Gastrocnemius medialis (tissue), 4 donors: ENCODE measurements at regions not wholly inside any gene's neighbourhood (a gene's known extent, or its start where the extent isn't known, plus 50 kb on each side); places are given as distances from the start of the nearest gene placed in this dataset.

ENCODE experiments used
- ATAC-seq, 2 donors: fragments of 150-250 bp; one replicate each; pipeline ENCODE4 v1.9.1; 2016
- DNase-seq, 2 donors: peaks; one replicate each; pipeline ENCODE4 v3.0.0-alpha.2; 2019
- H3K27ac ChIP-seq, 4 donors: fragments of 200-600 bp; sonication (generic); 1 replicate in 1 of 4; 2 replicates in 3 of 4; pipeline ENCODE4 v1.5.1; 2016 to 2018; ENCODE audit warnings: mild to moderate bottlenecking in 2 of 4, moderate library complexity in 1 of 4
- H3K27me3 ChIP-seq, 3 donors: fragments of 200-600 bp; sonication (generic) in 2 of 3; 1 replicate in 1 of 3; 2 replicates in 2 of 3; pipeline versions ENCODE4 v1.5.1 to v1.6.0; 2016 to 2019; ENCODE audit warnings: mild to moderate bottlenecking in 1 of 3, moderate library complexity in 1 of 3
- H3K36me3 ChIP-seq, 2 donors: fragments of 200-600 bp; sonication (generic) in 1 of 2; one replicate each; pipeline ENCODE4 v1.5.1; 2017 to 2018
- H3K4me1 ChIP-seq, 2 donors: fragments of 200-600 bp; sonication (generic) in 1 of 2; one replicate each; pipeline ENCODE4 v1.5.1; 2016 to 2017; ENCODE audit warnings: mild to moderate bottlenecking in 2 of 2
- H3K4me3 ChIP-seq, 4 donors: fragments of 200-600 bp; sonication (generic) in 3 of 4; 1 replicate in 1 of 4; 2 replicates in 3 of 4; pipeline ENCODE4 v1.5.1; 2016 to 2019; ENCODE audit warnings: mild to moderate bottlenecking in 2 of 4
- H3K9me3 ChIP-seq, 3 donors: fragments of 200-600 bp; sonication (generic) in 2 of 3; 1 replicate in 1 of 3; 2 replicates in 2 of 3; pipeline ENCODE4 v1.5.1; 2016 to 2019
- CTCF ChIP-seq, 5 experiments: fragments of 450-650 bp in 3 of 5; fragments of 200-600 bp in 2 of 5; sonication (generic) in 2 of 5; IDR thresholded peaks in 4 of 5; conservative IDR thresholded peaks in 1 of 5; 1 replicate in 4 of 5; 2 replicates in 1 of 5; pipeline ENCODE4 v1.5.1; 2016 to 2019; ENCODE audit warnings: antibody characterized with exemption in 5 of 5, mild to moderate bottlenecking in 3 of 5, moderate library complexity in 3 of 5
- POLR2A ChIP-seq, 2 donors: fragments of 450-650 bp; IDR thresholded peaks; one replicate each; pipeline ENCODE4 v1.6.1; 2017; ENCODE audit warnings: antibody characterized with exemption in 2 of 2, mild to moderate bottlenecking in 2 of 2, moderate library complexity in 2 of 2
- in situ Hi-C, 4 donors: fragments of 200-750 bp; cut with MboI; loops; one replicate each; pipeline versions ENCODE4 v1.15.0 to v1.8.0; 2017; ENCODE audit warnings: low sequenced_read_pairs in 4 of 4
- intact Hi-C: fragments of 100-400 bp; cut with DNase I; formaldehyde crosslinking; loops from one replicate; pipeline ENCODE4 v1.15.1; 2023; ENCODE audit warnings: low total_unique reads

GRCh38 chr2:144165599-144166250, 354.2 kb downstream of the ZEB2 start:
- in situ Hi-C loops (no loop called here), intact Hi-C loops (no loop called here)
- no peaks in the 10 kb centered on the region for H3K9me3 ChIP-seq
- H3K4me1 ChIP-seq, result no peaks in the 10 kb centered on the region
- DNase-seq (no peak), ATAC-seq (no peak)
- no peak overlapping the region for H3K4me3 ChIP-seq
- H3K27me3 ChIP-seq, result no peaks in the 10 kb centered on the region
- no peaks in the 10 kb centered on the region for H3K36me3 ChIP-seq
- no peak overlapping the region for H3K27ac ChIP-seq
- TF ChIP-seq CTCF (IDR thresholded peaks at IDR 0.05 in 4 of 5, conservative IDR thresholded peaks at IDR 0.05 in 1 of 5), result no peak
- TF ChIP-seq POLR2A (IDR thresholded peaks at IDR 0.05), result no peak

- H3K27ac ChIP-seq, result no peak overlapping the region
- in situ Hi-C loops, result no loop called here
- no peak for DNase-seq
- H3K27me3 ChIP-seq, result no peaks in the 10 kb centered on the region
- no peaks in the 10 kb centered on the region for H3K4me1 ChIP-seq
- TF ChIP-seq POLR2A (IDR thresholded peaks at IDR 0.05), result no peak
- no peak for TF ChIP-seq CTCF (IDR thresholded peaks at IDR 0.05 in 4 of 5, conservative IDR thresholded peaks at IDR 0.05 in 1 of 5)
- ATAC-seq, result no peak
- H3K36me3 ChIP-seq, result no peaks in the 10 kb centered on the region
- intact Hi-C loops, result no loop called here
- no peak overlapping the region for H3K4me3 ChIP-seq
- H3K9me3 ChIP-seq, result no peaks in the 10 kb centered on the region
These were observed 356.3 kb downstream of the ZEB2 start for GRCh38 chr2:144163592-144163991.

- in situ Hi-C loops (no loop called here), intact Hi-C loops (no loop called here)
- H3K4me1 ChIP-seq, result no peaks in the 10 kb centered on the region
- no peaks in the 10 kb centered on the region for H3K27me3 ChIP-seq
- no peak overlapping the region for H3K4me3 ChIP-seq
- no peak for ATAC-seq
- H3K36me3 ChIP-seq, result no peaks in the 10 kb centered on the region
- no peak overlapping the region for H3K27ac ChIP-seq
- TF ChIP-seq POLR2A (IDR thresholded peaks at IDR 0.05) (no peak), CTCF (IDR thresholded peaks at IDR 0.05 in 4 of 5, conservative IDR thresholded peaks at IDR 0.05 in 1 of 5) (peak in 1 of 5 experiments; percentile 33)
- no peak for DNase-seq
- no peaks in the 10 kb centered on the region for H3K9me3 ChIP-seq
These were observed 357.3 kb downstream of the ZEB2 start for GRCh38 chr2:144162652-144163051.

- ATAC-seq, result no peak
These were observed 358.9 kb downstream of the ZEB2 start for GRCh38 chr2:144161061-144161460.

More at GRCh38 chr2:144161061-144161460, 358.9 kb downstream of the ZEB2 start:
- TF ChIP-seq POLR2A (IDR thresholded peaks at IDR 0.05) (no peak), CTCF (IDR thresholded peaks at IDR 0.05 in 4 of 5, conservative IDR thresholded peaks at IDR 0.05 in 1 of 5) (no peak)
- DNase-seq, result no peak
- no peaks in the 10 kb centered on the region for H3K27me3 ChIP-seq
- H3K4me3 ChIP-seq, result no peak overlapping the region
- peaks cover 9 to 12% of the 10 kb centered on the region in 2 donors for H3K4me1 ChIP-seq
- no peaks in the 10 kb centered on the region for H3K9me3 ChIP-seq
- in situ Hi-C loops (no loop called here), intact Hi-C loops (no loop called here)
- no peaks in the 10 kb centered on the region for H3K36me3 ChIP-seq
- H3K27ac ChIP-seq, result no peak overlapping the region
